ENCODE measurements at regions not wholly inside any gene's neighbourhood (a gene's known extent, or its start where the extent isn't known, plus 50 kb on each side); places are given as distances from the start of the nearest gene placed in this dataset.

GRCh38 chr3:193998628-193999195, 137.2 kb upstream of the HES1 start:
- TF ChIP-seq EP300 (IDR thresholded peaks at IDR 0.05) (no peak), POLR2A (IDR thresholded peaks at IDR 0.05) (no peak), CTCF (IDR thresholded peaks at IDR 0.05) (no peak)

All from stomach (tissue), 4 donors.